ENCODE measurements at regions not wholly inside any gene's neighbourhood (a gene's known extent, or its start where the extent isn't known, plus 50 kb on each side); places are given as distances from the start of the nearest gene placed in this dataset.
"Not testable (repeated sequence)": the region's sequence is repeated elsewhere in the genome, so short reads cannot be mapped to it uniquely, and the experiment has no call there.

DNA sequence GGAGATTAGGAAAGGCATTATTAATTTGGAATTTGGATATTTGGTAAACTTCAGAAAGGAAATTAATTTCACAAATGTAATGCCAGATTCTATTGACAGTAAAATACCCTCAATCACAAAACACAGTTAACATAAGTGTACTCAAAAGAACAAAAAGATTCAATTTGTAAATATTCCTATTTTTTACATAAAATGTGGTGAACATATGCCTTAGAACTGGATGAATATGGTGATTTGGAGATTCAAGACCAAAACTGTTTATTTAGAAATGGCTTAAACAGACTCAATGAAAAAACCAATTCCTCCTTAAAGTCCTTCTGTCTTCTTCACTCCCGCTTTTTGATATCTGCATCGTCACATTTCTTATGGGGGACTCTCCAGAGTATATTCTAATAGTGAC lies 417.6 kb upstream of the TENM3 start:
- intact Hi-C loops (cut with DNase I) = no loop called here
- Histone ChIP-seq H3K4me1 (ENCODE audit: control insufficient read depth, insufficient read depth, low read length) (no peaks in the 10 kb centered on the region), H3K4me3 (ENCODE audit: low read length) (no peak overlapping the region), H3K9me3 (ENCODE audit: control insufficient read depth, low read length) (no peaks in the 10 kb centered on the region), H3K27me3 (ENCODE audit: control insufficient read depth, insufficient read depth) (no peaks in the 10 kb centered on the region), H3K27ac (ENCODE audit: low read length) (no peak overlapping the region)
- no peak for DNase-seq
- WGBS = 82% methylated on average over 2 of the region's 2 CpGs
- no peak for ATAC-seq

DNA sequence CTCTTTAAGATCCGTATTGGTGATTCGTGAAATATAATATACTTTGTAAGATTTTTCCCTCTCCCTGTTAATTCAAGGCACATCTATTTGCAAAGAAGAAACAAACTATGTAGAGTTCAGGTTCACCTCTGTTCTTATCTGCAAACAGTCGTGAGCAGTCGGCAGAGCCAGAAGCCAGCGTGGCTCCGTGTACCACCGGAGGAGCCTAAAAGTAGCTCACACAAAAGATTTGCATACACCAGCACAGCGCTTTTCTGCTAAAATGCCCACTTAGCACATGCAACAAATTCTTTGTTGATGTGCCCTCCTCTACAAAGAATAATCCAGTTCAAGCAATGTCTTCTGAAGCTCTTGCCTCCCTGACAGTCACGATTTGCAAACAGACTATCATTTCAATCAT lies 416.0 kb upstream of the TENM3 start:
- Histone ChIP-seq H3K4me1 (ENCODE audit: control insufficient read depth, insufficient read depth, low read length) (no peaks in the 10 kb centered on the region), H3K9me3 (ENCODE audit: control insufficient read depth, low read length) (no peaks in the 10 kb centered on the region), H3K4me3 (ENCODE audit: low read length) (no peak overlapping the region), H3K27me3 (ENCODE audit: control insufficient read depth, insufficient read depth) (no peaks in the 10 kb centered on the region), H3K27ac (ENCODE audit: low read length) (no peak overlapping the region)
- no peak for ATAC-seq
- intact Hi-C loops (cut with DNase I) = no loop called here
- 63% methylated on average over 9 of the region's 9 CpGs for WGBS
- DNase-seq = no peak

DNA sequence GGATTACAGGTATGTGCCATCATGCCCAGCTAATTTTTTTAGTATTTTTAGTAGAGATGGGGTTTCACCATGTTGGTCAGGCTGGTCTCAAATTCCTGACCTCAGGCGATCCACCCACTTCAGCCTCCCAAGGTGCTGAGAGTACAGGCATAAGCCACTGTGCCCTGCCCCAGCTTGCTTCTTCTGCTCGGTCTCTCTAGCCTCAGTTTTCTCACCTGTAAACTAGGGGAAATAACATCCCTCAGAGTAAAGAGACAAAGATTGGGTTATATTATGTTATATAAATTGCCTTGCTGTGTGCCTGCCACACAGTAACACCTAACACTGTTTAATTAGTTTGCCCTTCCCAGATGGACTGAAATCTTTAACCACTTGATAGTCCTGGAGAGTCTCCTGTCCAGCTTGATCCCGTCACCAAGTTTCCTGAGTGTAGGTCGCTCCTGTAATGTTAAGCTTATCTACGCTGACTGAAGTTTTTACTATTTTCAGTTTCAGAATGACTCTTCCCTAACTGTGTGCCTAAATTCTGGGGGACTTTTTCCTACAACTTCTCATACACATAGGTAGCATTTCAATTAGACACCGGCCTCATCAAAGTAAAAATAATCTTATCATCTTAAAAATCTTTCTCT lies 412.7 kb upstream of the TENM3 start:
- Histone ChIP-seq H3K27me3 (ENCODE audit: control insufficient read depth, insufficient read depth) (no peaks in the 10 kb centered on the region), H3K4me3 (ENCODE audit: low read length) (no peak overlapping the region), H3K4me1 (ENCODE audit: control insufficient read depth, insufficient read depth, low read length) (no peaks in the 10 kb centered on the region), H3K9me3 (ENCODE audit: control insufficient read depth, low read length) (no peaks in the 10 kb centered on the region), H3K27ac (ENCODE audit: low read length) (no peak overlapping the region)
- ATAC-seq = no peak
- intact Hi-C loops (cut with DNase I) = no loop called here
- DNase-seq = no peak
- 51% methylated on average over 6 of the region's 6 CpGs for WGBS

DNA sequence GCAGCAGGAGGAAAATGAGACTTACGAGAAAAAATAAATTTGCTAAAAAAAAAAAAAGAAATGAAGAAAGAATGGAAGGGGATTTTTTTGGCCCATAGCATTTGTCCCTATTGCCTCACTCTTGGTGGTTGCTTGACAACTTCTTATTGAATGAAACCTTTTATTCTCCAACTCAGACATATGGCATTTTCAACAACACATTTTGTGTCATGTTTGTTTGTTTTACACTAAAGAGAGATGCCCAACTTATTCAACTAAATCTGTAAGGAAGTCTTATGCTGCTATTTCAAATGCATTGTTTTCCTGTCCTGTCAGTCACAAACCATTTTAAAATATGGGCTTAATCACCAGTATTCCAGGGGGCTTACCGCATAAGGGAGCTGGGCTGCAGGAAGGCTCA lies 409.1 kb upstream of the TENM3 start:
- Histone ChIP-seq H3K9me3 (ENCODE audit: control insufficient read depth, low read length) (no peaks in the 10 kb centered on the region), H3K4me3 (ENCODE audit: low read length) (no peak overlapping the region), H3K27me3 (ENCODE audit: control insufficient read depth, insufficient read depth) (no peaks in the 10 kb centered on the region), H3K4me1 (ENCODE audit: control insufficient read depth, insufficient read depth, low read length) (no peaks in the 10 kb centered on the region), H3K27ac (ENCODE audit: low read length) (no peak overlapping the region)
- no peak for DNase-seq
- WGBS = 85% methylated on average over 2 of the region's 2 CpGs
- no peak for ATAC-seq
- intact Hi-C loops (cut with DNase I) = no loop called here

DNA sequence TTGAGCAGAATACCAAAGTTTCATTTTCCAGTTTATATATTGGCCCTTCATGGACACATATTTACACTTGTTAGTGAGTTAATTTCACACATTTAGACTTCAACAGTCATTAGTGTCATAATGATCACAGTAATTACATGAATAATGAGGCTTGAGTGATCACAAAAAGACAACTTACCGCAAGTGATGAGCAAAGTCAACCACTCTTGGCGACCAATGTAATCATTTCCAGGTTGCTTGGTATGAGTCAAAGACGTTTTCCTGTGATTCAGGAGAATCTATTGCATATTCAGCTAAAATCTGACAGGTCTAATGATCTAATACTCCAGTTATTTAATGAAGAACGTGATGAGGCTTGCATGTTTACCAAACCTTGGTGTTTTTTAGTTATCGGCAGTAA lies 407.9 kb upstream of the TENM3 start:
- ATAC-seq (no peak), DNase-seq (no peak)
- WGBS = 79% methylated on average over 5 of the region's 5 CpGs
- no peaks in the 10 kb centered on the region for H3K27me3 ChIP-seq (ENCODE audit: control insufficient read depth, insufficient read depth)
- H3K4me1 ChIP-seq (ENCODE audit: control insufficient read depth, insufficient read depth, low read length) = no peaks in the 10 kb centered on the region
- intact Hi-C loops (cut with DNase I) = no loop called here
- H3K27ac ChIP-seq (ENCODE audit: low read length) = no peak overlapping the region
- H3K9me3 ChIP-seq (ENCODE audit: control insufficient read depth, low read length) = no peaks in the 10 kb centered on the region
- no peak overlapping the region for H3K4me3 ChIP-seq (ENCODE audit: low read length)

DNA sequence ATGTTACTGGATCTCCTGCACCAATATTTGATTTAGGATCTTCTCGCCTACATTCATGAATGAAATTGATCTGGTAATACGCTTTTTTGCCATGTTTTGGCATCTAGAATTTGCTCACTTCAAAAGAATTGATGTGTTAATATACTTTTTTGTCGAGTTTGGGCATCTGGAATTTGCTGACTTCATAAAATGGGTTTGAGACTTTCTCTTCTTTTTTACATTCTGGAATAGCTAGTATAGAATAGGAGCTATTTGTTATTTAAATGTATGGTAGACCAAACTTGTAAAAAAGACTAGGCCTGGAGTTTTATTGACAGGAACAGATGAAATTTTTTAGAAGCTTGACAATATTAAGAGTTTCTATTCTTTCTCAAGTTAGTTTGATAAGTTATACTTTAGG lies 404.9 kb upstream of the TENM3 start:
- Histone ChIP-seq H3K27ac (ENCODE audit: low read length) (no peak overlapping the region), H3K4me3 (ENCODE audit: low read length) (no peak overlapping the region), H3K9me3 (ENCODE audit: control insufficient read depth, low read length) (no peaks in the 10 kb centered on the region), H3K27me3 (ENCODE audit: control insufficient read depth, insufficient read depth) (no peaks in the 10 kb centered on the region), H3K4me1 (ENCODE audit: control insufficient read depth, insufficient read depth, low read length) (no peaks in the 10 kb centered on the region)
- WGBS = 85% methylated on average over 3 of the region's 3 CpGs
- DNase-seq (no peak), ATAC-seq (no peak)
- intact Hi-C loops (cut with DNase I) = no loop called here

DNA sequence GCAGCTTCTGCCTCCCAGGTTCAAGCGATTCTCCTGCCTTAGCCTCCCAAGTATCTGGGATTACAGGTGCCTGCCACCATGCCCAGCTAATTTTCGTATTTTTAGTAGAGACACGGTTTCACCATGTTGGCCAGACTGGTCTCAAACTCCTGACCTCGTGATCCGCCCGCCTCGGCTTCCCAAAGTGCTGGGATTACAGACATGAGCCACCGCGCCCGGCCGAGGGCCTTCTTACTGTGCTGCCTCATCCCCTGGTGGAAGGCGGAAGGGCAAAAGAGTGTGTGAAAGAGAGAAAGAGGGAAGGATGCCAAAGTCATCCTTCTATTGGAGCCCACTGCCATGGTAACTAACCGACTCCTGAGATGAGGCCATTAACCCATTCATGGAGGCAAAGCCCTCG lies 399.4 kb upstream of the TENM3 start:
- H3K4me3 ChIP-seq (ENCODE audit: low read length); intact Hi-C loops (cut with DNase I); H3K27ac ChIP-seq (ENCODE audit: low read length); H3K4me1 ChIP-seq (ENCODE audit: control insufficient read depth, insufficient read depth, low read length); H3K27me3 ChIP-seq (ENCODE audit: control insufficient read depth, insufficient read depth); ATAC-seq; DNase-seq; H3K9me3 ChIP-seq (ENCODE audit: control insufficient read depth, low read length): not testable (repeated sequence)
- WGBS = 92% methylated on average over 14 of the region's 14 CpGs

DNA sequence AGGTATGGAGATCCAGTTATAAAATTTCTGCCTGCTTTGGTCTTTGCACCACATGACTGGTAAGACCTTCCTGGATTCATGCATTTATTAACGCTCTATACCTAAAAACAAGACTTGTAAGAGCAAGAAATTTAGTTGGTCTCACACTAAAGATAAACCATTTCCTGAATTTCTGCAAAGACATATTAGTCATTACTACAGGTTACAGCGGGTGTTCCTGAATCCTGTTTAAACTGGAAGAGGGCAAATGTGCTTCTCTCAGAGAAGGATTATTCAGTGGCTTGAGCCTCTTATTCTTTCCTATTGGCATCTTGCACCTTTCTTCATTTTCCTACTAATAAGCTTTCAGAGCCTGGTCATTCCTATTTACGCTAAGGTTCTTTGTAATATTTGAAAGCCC lies 397.6 kb upstream of the TENM3 start:
- DNase-seq (no peak), ATAC-seq (no peak)
- intact Hi-C loops (cut with DNase I) = no loop called here
- no peaks in the 10 kb centered on the region for H3K4me1 ChIP-seq (ENCODE audit: control insufficient read depth, insufficient read depth, low read length)
- no peaks in the 10 kb centered on the region for H3K9me3 ChIP-seq (ENCODE audit: control insufficient read depth, low read length)
- no peak overlapping the region for H3K27ac ChIP-seq (ENCODE audit: low read length)
- H3K4me3 ChIP-seq (ENCODE audit: low read length) = no peak overlapping the region
- no peaks in the 10 kb centered on the region for H3K27me3 ChIP-seq (ENCODE audit: control insufficient read depth, insufficient read depth)
- 83% methylated on average over 3 of the region's 3 CpGs for WGBS

DNA sequence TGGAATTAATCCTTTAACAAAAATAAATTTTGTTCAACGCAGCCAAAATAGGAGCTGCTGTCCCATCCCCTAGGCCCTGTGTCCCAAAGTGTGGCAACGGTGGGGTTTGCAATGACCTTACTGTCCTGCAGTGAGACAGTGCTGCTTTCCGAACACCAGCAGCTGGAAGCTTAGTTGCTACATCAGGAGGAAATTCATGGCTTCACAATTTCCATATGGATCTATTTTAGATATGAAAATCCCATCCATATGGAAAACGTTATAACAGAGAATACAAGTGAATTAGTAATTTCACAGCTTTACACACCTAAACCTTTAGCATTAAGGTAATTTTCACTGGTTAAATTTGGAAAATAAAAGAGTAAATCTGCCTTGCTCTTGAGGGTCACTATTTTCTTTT lies 396.3 kb upstream of the TENM3 start:
- no peak for DNase-seq
- 80% methylated on average over 4 of the region's 4 CpGs for WGBS
- intact Hi-C loops (cut with DNase I) = no loop called here
- H3K4me1 ChIP-seq (ENCODE audit: control insufficient read depth, insufficient read depth, low read length) = no peaks in the 10 kb centered on the region
- no peaks in the 10 kb centered on the region for H3K9me3 ChIP-seq (ENCODE audit: control insufficient read depth, low read length)
- no peak for ATAC-seq
- no peaks in the 10 kb centered on the region for H3K27me3 ChIP-seq (ENCODE audit: control insufficient read depth, insufficient read depth)
- no peak overlapping the region for H3K4me3 ChIP-seq (ENCODE audit: low read length)
- no peak overlapping the region for H3K27ac ChIP-seq (ENCODE audit: low read length)

DNA sequence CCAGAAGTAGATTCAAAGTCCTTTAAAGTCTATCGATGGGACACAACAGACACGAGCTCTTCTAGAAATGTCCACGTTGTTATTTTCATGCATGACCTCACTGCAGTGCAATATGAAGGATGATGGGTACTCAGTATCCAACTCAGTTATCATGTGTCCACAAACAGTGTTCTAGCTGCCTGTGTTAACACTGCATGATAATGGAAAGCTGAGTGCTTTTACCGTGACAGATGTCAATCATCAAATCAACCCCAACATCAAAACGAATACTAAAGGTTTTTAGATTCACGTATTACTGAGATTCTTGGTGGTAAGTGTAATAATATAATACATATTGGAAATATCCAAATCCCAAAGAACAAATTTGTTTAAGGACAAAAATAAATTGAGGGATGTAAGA lies 394.8 kb upstream of the TENM3 start:
- 78% methylated on average over 6 of the region's 6 CpGs for WGBS
- no peaks in the 10 kb centered on the region for H3K27me3 ChIP-seq (ENCODE audit: control insufficient read depth, insufficient read depth)
- no peak overlapping the region for H3K4me3 ChIP-seq (ENCODE audit: low read length)
- H3K4me1 ChIP-seq (ENCODE audit: control insufficient read depth, insufficient read depth, low read length) = no peaks in the 10 kb centered on the region
- H3K9me3 ChIP-seq (ENCODE audit: control insufficient read depth, low read length) = no peaks in the 10 kb centered on the region
- intact Hi-C loops (cut with DNase I) = no loop called here
- ATAC-seq (no peak), DNase-seq (no peak)
- no peak overlapping the region for H3K27ac ChIP-seq (ENCODE audit: low read length)

DNA sequence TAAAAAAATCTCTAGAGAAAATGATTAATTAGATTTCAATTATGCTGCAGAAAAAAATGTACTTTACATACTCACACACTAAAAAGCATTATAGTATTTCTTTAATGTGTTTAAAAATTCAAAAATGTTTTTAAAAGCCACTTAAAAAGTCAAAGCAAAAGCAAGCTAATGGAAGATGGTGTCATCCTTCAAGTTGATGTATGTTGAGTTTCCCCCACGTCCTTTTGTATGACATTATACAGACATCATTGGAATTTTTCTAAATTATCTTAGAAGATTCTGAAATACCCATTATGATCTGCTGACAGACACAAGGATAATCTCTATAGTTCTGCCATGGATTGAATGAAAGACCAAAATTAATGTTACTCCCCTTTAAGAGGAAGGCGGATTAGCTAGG lies 393.7 kb upstream of the TENM3 start:
- DNase-seq (no peak), ATAC-seq (no peak)
- Histone ChIP-seq H3K4me3 (ENCODE audit: low read length) (no peak overlapping the region), H3K27me3 (ENCODE audit: control insufficient read depth, insufficient read depth) (no peaks in the 10 kb centered on the region), H3K27ac (ENCODE audit: low read length) (no peak overlapping the region), H3K9me3 (ENCODE audit: control insufficient read depth, low read length) (no peaks in the 10 kb centered on the region), H3K4me1 (ENCODE audit: control insufficient read depth, insufficient read depth, low read length) (no peaks in the 10 kb centered on the region)
- intact Hi-C loops (cut with DNase I) = no loop called here
- 58% methylated on average over 2 of the region's 2 CpGs for WGBS

DNA sequence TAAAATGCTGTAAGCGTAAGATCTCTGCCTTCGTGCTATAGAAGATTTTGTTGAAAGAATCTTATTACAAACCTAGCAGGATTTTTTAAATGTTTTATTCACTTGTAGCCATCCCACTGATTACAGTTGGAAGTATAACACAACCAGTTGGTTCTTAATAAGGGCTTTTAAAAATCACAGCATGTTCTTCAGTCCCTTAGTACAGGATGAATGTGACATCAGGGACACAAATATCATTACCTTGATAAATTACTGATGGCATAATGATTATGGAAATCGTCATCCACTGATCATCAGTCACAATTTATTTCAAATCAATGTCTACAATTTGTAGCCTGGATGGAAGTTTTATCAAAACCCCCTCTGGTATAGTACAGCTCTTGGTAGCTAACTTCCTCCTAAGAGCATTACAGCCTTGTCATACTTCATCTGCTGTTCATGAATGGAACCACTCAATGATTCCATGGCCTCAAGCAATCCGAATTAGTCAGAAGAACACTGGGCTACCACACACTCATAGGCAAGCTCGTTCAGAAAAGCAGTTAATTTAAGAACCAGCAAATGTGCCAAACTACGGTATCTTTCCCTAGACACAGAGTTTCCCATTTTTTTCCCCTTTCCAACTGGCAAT lies 389.2 kb upstream of the TENM3 start:
- intact Hi-C loops (cut with DNase I) = no loop called here
- no peak for ATAC-seq
- no peaks in the 10 kb centered on the region for H3K9me3 ChIP-seq (ENCODE audit: control insufficient read depth, low read length)
- H3K27me3 ChIP-seq (ENCODE audit: control insufficient read depth, insufficient read depth) = no peaks in the 10 kb centered on the region
- H3K27ac ChIP-seq (ENCODE audit: low read length) = no peak overlapping the region
- H3K4me3 ChIP-seq (ENCODE audit: low read length) = no peak overlapping the region
- H3K4me1 ChIP-seq (ENCODE audit: control insufficient read depth, insufficient read depth, low read length) = no peaks in the 10 kb centered on the region
- DNase-seq = no peak
- 61% methylated on average over 6 of the region's 6 CpGs for WGBS
